HG03175 (cell line): ENCODE measurements at regions not wholly inside any gene's neighbourhood (a gene's known extent, or its start where the extent isn't known, plus 50 kb on each side); places are given as distances from the start of the nearest gene placed in this dataset.

Source experiments
- ATAC-seq: cut with Tn5 transposase; IDR thresholded peaks from one replicate; pipeline ENCODE4 v1.9.1; 2021; ENCODE audit warnings: mild to moderate bottlenecking, moderate library complexity; ENCODE audit not compliant: unreplicated experiment

- no peak for ATAC-seq
These were observed 976.8 kb upstream of the CRIM1 start for GRCh38 chr2:35378791-35379190.

- ATAC-seq = no peak
These were observed 980.7 kb upstream of the CRIM1 start for GRCh38 chr2:35374845-35375244.

GRCh38 chr2:35365859-35366258 is 989.7 kb upstream of the CRIM1 start:
- no peak for ATAC-seq

GRCh38 chr2:35356332-35356731 is 999.2 kb upstream of the CRIM1 start:
- no peak for ATAC-seq

GRCh38 chr2:35355056-35355455 is 1000.5 kb upstream of the CRIM1 start:
- no peak for ATAC-seq

- no peak for ATAC-seq
These were observed 1008.0 kb upstream of the CRIM1 start for GRCh38 chr2:35347561-35347960.

GRCh38 chr2:35343135-35343534 is 1012.4 kb upstream of the CRIM1 start:
- no peak for ATAC-seq

- ATAC-seq = no peak
These were observed 1016.4 kb upstream of the CRIM1 start for GRCh38 chr2:35339211-35339610.

GRCh38 chr2:35337922-35338321 is 1017.7 kb upstream of the CRIM1 start:
- ATAC-seq = no peak

GRCh38 chr2:35314049-35314448 is 1041.5 kb upstream of the CRIM1 start:
- ATAC-seq = no peak

- no peak for ATAC-seq
These were observed 1054.2 kb upstream of the CRIM1 start for GRCh38 chr2:35301369-35301768.

GRCh38 chr2:35298493-35298892 is 1057.1 kb upstream of the CRIM1 start:
- ATAC-seq = no peak

GRCh38 chr2:35297403-35297802 is 1058.2 kb upstream of the CRIM1 start:
- ATAC-seq = no peak

GRCh38 chr2:35294636-35295263 is 1060.8 kb upstream of the CRIM1 start:
- ATAC-seq = no peak

GRCh38 chr2:35293261-35293660 is 1062.3 kb upstream of the CRIM1 start:
- ATAC-seq = no peak

- ATAC-seq = no peak
These were observed 1063.4 kb upstream of the CRIM1 start for GRCh38 chr2:35292199-35292598.

GRCh38 chr2:35281702-35282101 is 1073.9 kb upstream of the CRIM1 start:
- no peak for ATAC-seq

GRCh38 chr2:35255826-35256225 is 1099.8 kb upstream of the CRIM1 start:
- no peak for ATAC-seq

GRCh38 chr2:35251156-35251555 is 1104.4 kb upstream of the CRIM1 start:
- no peak for ATAC-seq

- no peak for ATAC-seq
These were observed 1108.9 kb upstream of the CRIM1 start for GRCh38 chr2:35246702-35247101.

- no peak for ATAC-seq
These were observed 1127.0 kb upstream of the CRIM1 start for GRCh38 chr2:35228584-35228983.

- no peak for ATAC-seq
These were observed 1135.1 kb upstream of the CRIM1 start for GRCh38 chr2:35220461-35220860.

- no peak for ATAC-seq
These were observed 1150.7 kb upstream of the CRIM1 start for GRCh38 chr2:35204881-35205280.
